HL-60 (cell line): ENCODE measurements at regions not wholly inside any gene's neighbourhood (a gene's known extent, or its start where the extent isn't known, plus 50 kb on each side); places are given as distances from the start of the nearest gene placed in this dataset.

Experiments used
- DNase-seq, 2 experiments: peaks; one replicate each; pipeline ENCODE4 v3.0.0-alpha.2; 2010 to 2020; ENCODE audit warnings: low read depth in 1 of 2, low spot score in 1 of 2
- H3K27ac ChIP-seq: fragments of 250-450 bp; sonication (Bioruptor Pico); replicated peaks from 2 replicates; pipeline ENCODE4 v1.5.1; 2020; ENCODE audit warnings: mild to moderate bottlenecking, moderate library complexity
- H3K27me3 ChIP-seq: fragments of 250-450 bp; sonication (Bioruptor Pico); 2 replicates; pipeline ENCODE4 v1.5.1; 2021; ENCODE audit warnings: mild to moderate bottlenecking, moderate library complexity; ENCODE audit not compliant: insufficient read depth, poor library complexity, severe bottlenecking
- H3K4me3 ChIP-seq: replicated peaks from 2 replicates; pipeline ENCODE4 v1.5.1; 2011; ENCODE audit warnings: mild to moderate bottlenecking, control low read depth, low read length; ENCODE audit not compliant: insufficient read depth
- GABPA ChIP-seq: IDR thresholded peaks from 2 replicates; pipeline ENCODE4 v1.6.1; 2012; ENCODE audit warnings: low read depth
- POLR2AphosphoS5 ChIP-seq: IDR thresholded peaks from 2 replicates; pipeline ENCODE4 v1.6.1; 2012; ENCODE audit warnings: low read depth
- SPI1 ChIP-seq: IDR thresholded peaks from 2 replicates; pipeline ENCODE4 v1.6.1; 2012; ENCODE audit warnings: low read depth, mild to moderate bottlenecking, borderline replicate concordance
- TF ChIP-seq, protein P1 (sequence below): IDR thresholded peaks from one replicate; pipeline ENCODE4 v1.5.1; 2011; ENCODE audit warnings: low read length, control low read depth, inconsistent platforms; ENCODE audit not compliant: insufficient read depth
- TF ChIP-seq, protein P2 (sequence below): IDR thresholded peaks from 2 replicates; pipeline ENCODE4 v1.6.1; 2012; ENCODE audit warnings: low read depth; ENCODE audit not compliant: insufficient replicate concordance

DNA sequence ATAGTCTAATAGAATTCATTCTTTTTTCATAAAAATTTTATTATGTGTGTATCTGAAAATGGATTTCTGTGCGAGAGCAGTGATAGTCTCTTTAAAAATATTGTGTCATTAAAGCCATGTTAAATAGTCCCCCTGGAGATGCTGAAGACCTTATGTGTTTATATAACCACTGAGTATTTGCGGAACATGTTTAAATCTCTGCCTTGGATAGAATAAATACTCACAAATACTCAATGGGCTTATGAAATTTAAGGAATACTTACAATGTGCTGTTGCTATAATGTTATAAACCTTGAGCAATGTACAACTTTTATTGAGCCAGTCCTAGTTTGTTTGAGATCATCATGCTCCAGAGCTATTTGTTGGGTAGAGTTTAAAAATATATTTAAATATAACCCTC is 226.0 kb downstream of the SNAPC1 start:
- TF ChIP-seq, protein P1, sequence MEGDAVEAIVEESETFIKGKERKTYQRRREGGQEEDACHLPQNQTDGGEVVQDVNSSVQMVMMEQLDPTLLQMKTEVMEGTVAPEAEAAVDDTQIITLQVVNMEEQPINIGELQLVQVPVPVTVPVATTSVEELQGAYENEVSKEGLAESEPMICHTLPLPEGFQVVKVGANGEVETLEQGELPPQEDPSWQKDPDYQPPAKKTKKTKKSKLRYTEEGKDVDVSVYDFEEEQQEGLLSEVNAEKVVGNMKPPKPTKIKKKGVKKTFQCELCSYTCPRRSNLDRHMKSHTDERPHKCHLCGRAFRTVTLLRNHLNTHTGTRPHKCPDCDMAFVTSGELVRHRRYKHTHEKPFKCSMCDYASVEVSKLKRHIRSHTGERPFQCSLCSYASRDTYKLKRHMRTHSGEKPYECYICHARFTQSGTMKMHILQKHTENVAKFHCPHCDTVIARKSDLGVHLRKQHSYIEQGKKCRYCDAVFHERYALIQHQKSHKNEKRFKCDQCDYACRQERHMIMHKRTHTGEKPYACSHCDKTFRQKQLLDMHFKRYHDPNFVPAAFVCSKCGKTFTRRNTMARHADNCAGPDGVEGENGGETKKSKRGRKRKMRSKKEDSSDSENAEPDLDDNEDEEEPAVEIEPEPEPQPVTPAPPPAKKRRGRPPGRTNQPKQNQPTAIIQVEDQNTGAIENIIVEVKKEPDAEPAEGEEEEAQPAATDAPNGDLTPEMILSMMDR = no peak
- TF ChIP-seq, protein P2, sequence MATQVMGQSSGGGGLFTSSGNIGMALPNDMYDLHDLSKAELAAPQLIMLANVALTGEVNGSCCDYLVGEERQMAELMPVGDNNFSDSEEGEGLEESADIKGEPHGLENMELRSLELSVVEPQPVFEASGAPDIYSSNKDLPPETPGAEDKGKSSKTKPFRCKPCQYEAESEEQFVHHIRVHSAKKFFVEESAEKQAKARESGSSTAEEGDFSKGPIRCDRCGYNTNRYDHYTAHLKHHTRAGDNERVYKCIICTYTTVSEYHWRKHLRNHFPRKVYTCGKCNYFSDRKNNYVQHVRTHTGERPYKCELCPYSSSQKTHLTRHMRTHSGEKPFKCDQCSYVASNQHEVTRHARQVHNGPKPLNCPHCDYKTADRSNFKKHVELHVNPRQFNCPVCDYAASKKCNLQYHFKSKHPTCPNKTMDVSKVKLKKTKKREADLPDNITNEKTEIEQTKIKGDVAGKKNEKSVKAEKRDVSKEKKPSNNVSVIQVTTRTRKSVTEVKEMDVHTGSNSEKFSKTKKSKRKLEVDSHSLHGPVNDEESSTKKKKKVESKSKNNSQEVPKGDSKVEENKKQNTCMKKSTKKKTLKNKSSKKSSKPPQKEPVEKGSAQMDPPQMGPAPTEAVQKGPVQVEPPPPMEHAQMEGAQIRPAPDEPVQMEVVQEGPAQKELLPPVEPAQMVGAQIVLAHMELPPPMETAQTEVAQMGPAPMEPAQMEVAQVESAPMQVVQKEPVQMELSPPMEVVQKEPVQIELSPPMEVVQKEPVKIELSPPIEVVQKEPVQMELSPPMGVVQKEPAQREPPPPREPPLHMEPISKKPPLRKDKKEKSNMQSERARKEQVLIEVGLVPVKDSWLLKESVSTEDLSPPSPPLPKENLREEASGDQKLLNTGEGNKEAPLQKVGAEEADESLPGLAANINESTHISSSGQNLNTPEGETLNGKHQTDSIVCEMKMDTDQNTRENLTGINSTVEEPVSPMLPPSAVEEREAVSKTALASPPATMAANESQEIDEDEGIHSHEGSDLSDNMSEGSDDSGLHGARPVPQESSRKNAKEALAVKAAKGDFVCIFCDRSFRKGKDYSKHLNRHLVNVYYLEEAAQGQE = no peak
- TF ChIP-seq SPI1 (no peak), GABPA (no peak), POLR2AphosphoS5 (no peak)
- DNase-seq = no peak
- H3K27me3 ChIP-seq = no peaks in the 10 kb centered on the region
- H3K4me3 ChIP-seq = no peak overlapping the region
- no peak overlapping the region for H3K27ac ChIP-seq

DNA sequence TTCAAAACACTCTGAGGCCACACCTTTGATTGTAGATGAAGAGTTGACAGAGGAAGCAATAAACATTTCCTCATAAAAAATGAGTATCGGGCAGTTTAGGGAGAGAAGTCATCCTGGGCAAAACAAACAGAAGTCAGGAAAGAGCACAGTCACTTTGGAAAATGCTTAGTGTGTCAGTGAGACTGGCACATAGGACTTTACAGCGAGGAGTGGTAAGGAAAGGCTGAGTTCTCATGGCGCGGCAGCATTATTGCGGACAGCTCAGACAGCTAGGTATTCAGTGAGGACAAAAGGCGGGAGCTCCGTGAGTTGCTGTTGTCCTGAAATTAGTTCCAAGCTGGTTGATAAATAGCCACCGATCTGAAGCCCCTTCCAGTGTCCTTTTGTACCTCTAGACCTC is 229.9 kb downstream of the SNAPC1 start:
- DNase-seq = no peak
- TF ChIP-seq SPI1 (no peak), POLR2AphosphoS5 (no peak)
- TF ChIP-seq, protein P2 = no peak
- TF ChIP-seq, protein P1 = no peak
- H3K27ac ChIP-seq = no peak overlapping the region
- no peaks in the 10 kb centered on the region for H3K27me3 ChIP-seq
- H3K4me3 ChIP-seq = no peak overlapping the region

DNA sequence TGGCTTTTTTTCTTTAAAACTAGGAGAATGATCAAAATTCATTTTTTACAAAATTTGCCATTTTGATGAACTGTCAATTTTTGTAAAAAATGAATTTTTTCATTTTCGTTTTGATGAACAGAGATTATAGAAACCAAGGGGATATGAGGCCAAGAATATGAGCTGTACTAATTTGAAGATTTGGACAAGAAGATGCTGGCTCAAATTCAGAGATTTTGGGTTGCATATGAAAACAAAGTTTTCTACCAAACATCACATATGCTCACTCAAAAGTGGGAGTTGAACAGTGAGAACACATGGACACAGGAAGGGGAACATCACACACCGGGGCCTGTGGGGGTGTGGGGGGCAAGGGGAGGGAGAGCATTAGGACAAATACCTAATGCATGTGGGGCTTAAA is 230.7 kb downstream of the SNAPC1 start:
- TF ChIP-seq SPI1 (no peak), POLR2AphosphoS5 (no peak), GABPA (no peak)
- TF ChIP-seq, protein P2 = no peak
- TF ChIP-seq, protein P1 = no peak
- no peak overlapping the region for H3K27ac ChIP-seq
- DNase-seq = no peak
- no peak overlapping the region for H3K4me3 ChIP-seq
- H3K27me3 ChIP-seq = no peaks in the 10 kb centered on the region
